NT2/D1 (cell line): ENCODE measurements at regions not wholly inside any gene's neighbourhood (a gene's known extent, or its start where the extent isn't known, plus 50 kb on each side); places are given as distances from the start of the nearest gene placed in this dataset.

Source experiments
- SUZ12 ChIP-seq: IDR thresholded peaks from 2 replicates; pipeline ENCODE4 v1.6.1; 2011; ENCODE audit not compliant: insufficient read length, insufficient read depth; ENCODE audit errors: extremely low read depth
- YY1 ChIP-seq: IDR thresholded peaks from 2 replicates; pipeline ENCODE4 v1.6.1; 2011; ENCODE audit not compliant: insufficient read length, insufficient read depth
- ZNF274 ChIP-seq: IDR thresholded peaks from 2 replicates; pipeline ENCODE4 v1.6.1; 2011; ENCODE audit warnings: mild to moderate bottlenecking, low read depth, low read length

GRCh38 chr1:195933835-195934234 is 674.4 kb downstream of the KCNT2 start:
- TF ChIP-seq ZNF274: no peak
- no peak for TF ChIP-seq YY1
- TF ChIP-seq SUZ12: no peak
